Fibroblast of lung (primary cell): ENCODE measurements at regions not wholly inside any gene's neighbourhood (a gene's known extent, or its start where the extent isn't known, plus 50 kb on each side); places are given as distances from the start of the nearest gene placed in this dataset.

Experiments used
- DNase-seq, 2 donors: peaks; one replicate each; pipeline versions ENCODE4 v3.0.0 to v3.0.0-alpha.2; 2010; ENCODE audit warnings: low read depth in 2 of 2
- H2AFZ ChIP-seq: 2 replicates; pipeline ENCODE4 v1.5.1; 2012; ENCODE audit warnings: low read length, control low read depth, inconsistent platforms
- H3K27ac ChIP-seq: 2 replicates; pipeline ENCODE4 v1.5.1; 2011; ENCODE audit warnings: low read length, control low read depth; ENCODE audit not compliant: insufficient read depth
- H3K27me3 ChIP-seq: 2 replicates; pipeline ENCODE4 v1.5.1; 2011; ENCODE audit warnings: mild to moderate bottlenecking, low read length; ENCODE audit not compliant: control insufficient read depth, insufficient read depth
- H3K36me3 ChIP-seq: 2 replicates; pipeline ENCODE4 v1.5.1; 2011; ENCODE audit warnings: low read length; ENCODE audit not compliant: control insufficient read depth, insufficient read depth
- H3K4me1 ChIP-seq: 2 replicates; pipeline ENCODE4 v1.5.1; 2011; ENCODE audit warnings: low read length; ENCODE audit not compliant: control insufficient read depth, insufficient read depth; ENCODE audit errors: extremely low read depth
- H3K4me2 ChIP-seq: 2 replicates; pipeline ENCODE4 v1.5.1; 2011; ENCODE audit warnings: low read length, control low read depth; ENCODE audit not compliant: insufficient read depth; ENCODE audit errors: extremely low read depth
- H3K4me3 ChIP-seq, 4 experiments: fragments of 200-600 bp in 1 of 4; sonication (generic) in 1 of 4; replicated peaks in 1 of 4; 2 replicates each; pipeline ENCODE4 v1.5.1; 2011 to 2016; ENCODE audit warnings: low read length in 4 of 4, low read depth in 3 of 4, mild to moderate bottlenecking in 3 of 4, control low read depth in 2 of 4, inconsistent platforms in 1 of 4, mixed read lengths in 1 of 4; ENCODE audit not compliant: insufficient read depth in 1 of 4; ENCODE audit errors: control extremely low read depth in 1 of 4
- H3K79me2 ChIP-seq: 2 replicates; pipeline ENCODE4 v1.5.1; 2012; ENCODE audit warnings: mild to moderate bottlenecking, low read length, inconsistent platforms; ENCODE audit not compliant: control insufficient read depth, insufficient read depth
- H3K9ac ChIP-seq: 2 replicates; pipeline ENCODE4 v1.5.1; 2011; ENCODE audit warnings: mild to moderate bottlenecking, low read length, control low read depth; ENCODE audit not compliant: insufficient read depth
- H3K9me3 ChIP-seq: 2 replicates; pipeline ENCODE4 v1.5.1; 2012; ENCODE audit warnings: low read depth, low read length; ENCODE audit not compliant: control insufficient read depth, insufficient read depth
- H4K20me1 ChIP-seq: 2 replicates; pipeline ENCODE4 v1.5.1; 2011; ENCODE audit warnings: low read length; ENCODE audit not compliant: control insufficient read depth, insufficient read depth; ENCODE audit errors: extremely low read depth
- EZH2 ChIP-seq: IDR thresholded peaks from 2 replicates; pipeline ENCODE4 v1.5.1; 2012; ENCODE audit warnings: low read length, control low read depth, mild to moderate bottlenecking; ENCODE audit errors: missing control alignments
- TF ChIP-seq, protein P1 (sequence below), 2 donors: IDR thresholded peaks in 1 of 2; conservative IDR thresholded peaks in 1 of 2; 1 replicate in 1 of 2; 2 replicates in 1 of 2; pipeline ENCODE4 v1.5.1; 2011 to 2012; ENCODE audit warnings: low read length in 2 of 2, control low read depth in 1 of 2, inconsistent platforms in 1 of 2, low read depth in 1 of 2, mild to moderate bottlenecking in 1 of 2

DNA sequence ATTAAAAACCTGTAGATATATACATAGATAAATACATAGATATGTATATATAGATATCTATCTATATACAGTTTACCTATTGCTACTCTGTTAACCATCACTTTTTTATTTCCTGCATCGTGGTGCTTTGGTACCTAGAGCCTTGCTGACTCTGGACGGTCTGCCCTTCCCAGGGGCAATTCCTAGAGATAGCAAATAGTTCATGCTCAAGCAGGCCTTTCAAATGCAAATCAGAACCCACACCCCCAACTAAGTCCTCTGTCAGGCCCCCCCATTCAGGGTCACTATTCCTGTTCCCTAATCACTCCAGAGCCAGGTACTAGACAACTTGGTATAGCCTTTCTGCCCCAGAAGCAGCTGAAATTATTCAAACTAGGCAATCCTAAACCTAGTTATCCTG, 273.5 kb upstream of the ADGRL3 start:
- no peak overlapping the region for H2AFZ ChIP-seq
- TF ChIP-seq, protein P1, sequence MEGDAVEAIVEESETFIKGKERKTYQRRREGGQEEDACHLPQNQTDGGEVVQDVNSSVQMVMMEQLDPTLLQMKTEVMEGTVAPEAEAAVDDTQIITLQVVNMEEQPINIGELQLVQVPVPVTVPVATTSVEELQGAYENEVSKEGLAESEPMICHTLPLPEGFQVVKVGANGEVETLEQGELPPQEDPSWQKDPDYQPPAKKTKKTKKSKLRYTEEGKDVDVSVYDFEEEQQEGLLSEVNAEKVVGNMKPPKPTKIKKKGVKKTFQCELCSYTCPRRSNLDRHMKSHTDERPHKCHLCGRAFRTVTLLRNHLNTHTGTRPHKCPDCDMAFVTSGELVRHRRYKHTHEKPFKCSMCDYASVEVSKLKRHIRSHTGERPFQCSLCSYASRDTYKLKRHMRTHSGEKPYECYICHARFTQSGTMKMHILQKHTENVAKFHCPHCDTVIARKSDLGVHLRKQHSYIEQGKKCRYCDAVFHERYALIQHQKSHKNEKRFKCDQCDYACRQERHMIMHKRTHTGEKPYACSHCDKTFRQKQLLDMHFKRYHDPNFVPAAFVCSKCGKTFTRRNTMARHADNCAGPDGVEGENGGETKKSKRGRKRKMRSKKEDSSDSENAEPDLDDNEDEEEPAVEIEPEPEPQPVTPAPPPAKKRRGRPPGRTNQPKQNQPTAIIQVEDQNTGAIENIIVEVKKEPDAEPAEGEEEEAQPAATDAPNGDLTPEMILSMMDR (conservative IDR thresholded peaks at IDR 0.05 in 1 of 2, IDR thresholded peaks at IDR 0.05 in 1 of 2; ENCODE audit: low read depth in 1 of 2, low read length in 2 of 2) = no peak
- no peak for TF ChIP-seq EZH2
- H4K20me1 ChIP-seq = no peaks in the 10 kb centered on the region
- no peaks in the 10 kb centered on the region for H3K36me3 ChIP-seq
- no peak for DNase-seq
- H3K27me3 ChIP-seq = no peaks in the 10 kb centered on the region
- H3K9me3 ChIP-seq = no peaks in the 10 kb centered on the region
- no peaks in the 10 kb centered on the region for H3K79me2 ChIP-seq
- H3K4me2 ChIP-seq = no peak overlapping the region
- H3K27ac ChIP-seq = no peak overlapping the region
- H3K4me1 ChIP-seq = no peaks in the 10 kb centered on the region
- no peak overlapping the region for H3K9ac ChIP-seq
- H3K4me3 ChIP-seq = no peak overlapping the region

GRCh38 chr4:60930866-60931265, 269.3 kb upstream of the ADGRL3 start:
- Histone ChIP-seq H3K79me2 (no peaks in the 10 kb centered on the region), H3K9ac (no peak overlapping the region), H3K4me1 (no peaks in the 10 kb centered on the region), H3K36me3 (no peaks in the 10 kb centered on the region), H3K4me2 (no peak overlapping the region), H3K27me3 (no peaks in the 10 kb centered on the region), H4K20me1 (no peaks in the 10 kb centered on the region), H2AFZ (no peak overlapping the region), H3K27ac (no peak overlapping the region), H3K4me3 (no peak overlapping the region), H3K9me3 (no peaks in the 10 kb centered on the region)
- TF ChIP-seq, protein P1 (conservative IDR thresholded peaks at IDR 0.05 in 1 of 2, IDR thresholded peaks at IDR 0.05 in 1 of 2; ENCODE audit: low read depth in 1 of 2, low read length in 2 of 2) = no peak
- TF ChIP-seq EZH2 = no peak
- no peak for DNase-seq

- DNase-seq = peak in 1 of 2 donors; percentile 7
- TF ChIP-seq, protein P1 (conservative IDR thresholded peaks at IDR 0.05 in 1 of 2, IDR thresholded peaks at IDR 0.05 in 1 of 2; ENCODE audit: low read depth in 1 of 2, low read length in 2 of 2) = no peak
- TF ChIP-seq EZH2 = no peak
- Histone ChIP-seq H3K4me2 (no peak overlapping the region), H3K4me1 (no peaks in the 10 kb centered on the region), H2AFZ (no peak overlapping the region), H4K20me1 (no peaks in the 10 kb centered on the region), H3K9me3 (no peaks in the 10 kb centered on the region), H3K79me2 (no peaks in the 10 kb centered on the region), H3K27me3 (no peaks in the 10 kb centered on the region), H3K36me3 (no peaks in the 10 kb centered on the region), H3K27ac (no peak overlapping the region), H3K9ac (no peak overlapping the region), H3K4me3 (no peak overlapping the region)
These were observed 265.4 kb upstream of the ADGRL3 start for GRCh38 chr4:60934566-60935295.
